HL-60 (cell line): ENCODE measurements at regions not wholly inside any gene's neighbourhood (a gene's known extent, or its start where the extent isn't known, plus 50 kb on each side); places are given as distances from the start of the nearest gene placed in this dataset.

Experiments
- SPI1 ChIP-seq: IDR thresholded peaks from 2 replicates; pipeline ENCODE4 v1.6.1; 2012; ENCODE audit warnings: low read depth, mild to moderate bottlenecking, borderline replicate concordance
- TF ChIP-seq, protein P1 (sequence below): IDR thresholded peaks from one replicate; pipeline ENCODE4 v1.5.1; 2011; ENCODE audit warnings: low read length, control low read depth, inconsistent platforms; ENCODE audit not compliant: insufficient read depth

DNA sequence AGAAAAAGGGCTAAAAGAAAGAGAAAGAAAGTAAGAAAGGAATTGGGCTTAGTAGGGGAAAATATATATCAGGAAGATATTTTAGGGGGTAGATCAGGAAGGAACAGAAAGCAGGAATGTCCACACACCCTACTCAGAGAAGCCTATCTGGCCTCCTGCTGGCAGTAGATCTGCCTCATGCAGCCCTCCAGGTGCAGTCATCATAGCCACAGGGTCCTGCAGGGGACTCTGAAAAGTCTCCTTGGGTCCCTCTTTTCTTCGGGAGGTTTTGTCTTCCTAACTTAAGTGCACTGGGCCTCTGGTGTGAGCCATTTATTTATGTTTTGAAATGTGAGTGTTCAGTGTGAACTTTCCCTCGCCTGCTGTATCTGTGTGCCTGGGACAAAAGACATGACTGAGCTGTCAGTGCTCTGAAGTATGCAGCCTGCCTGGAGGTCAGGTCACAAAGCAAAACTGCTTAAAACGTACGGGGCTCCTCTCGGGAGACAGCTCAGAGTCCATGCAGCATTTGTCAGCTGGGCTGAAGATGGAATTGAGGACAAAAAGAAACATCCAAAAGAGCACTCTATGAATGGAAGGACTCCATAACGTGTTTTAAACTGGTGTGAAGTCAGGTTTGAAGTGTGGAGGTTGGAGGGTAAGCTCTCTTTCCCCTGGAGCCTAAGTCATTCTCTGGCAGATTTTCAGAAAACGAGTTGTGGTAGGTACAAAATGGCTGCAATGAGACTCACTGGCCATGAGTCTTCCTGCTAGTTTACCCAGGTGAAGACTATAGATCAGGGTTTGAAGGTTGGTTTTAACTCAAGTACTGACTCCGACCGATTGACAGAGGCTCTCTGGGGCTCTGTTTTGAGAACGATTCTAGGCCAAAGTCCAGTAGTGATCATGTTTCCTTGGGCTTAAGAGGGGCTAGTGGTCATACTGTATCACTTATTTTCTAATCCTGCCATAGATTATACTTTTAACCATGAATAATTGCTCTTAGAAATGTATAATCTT, 151.8 kb upstream of the GDNF start:
- TF ChIP-seq, protein P1, sequence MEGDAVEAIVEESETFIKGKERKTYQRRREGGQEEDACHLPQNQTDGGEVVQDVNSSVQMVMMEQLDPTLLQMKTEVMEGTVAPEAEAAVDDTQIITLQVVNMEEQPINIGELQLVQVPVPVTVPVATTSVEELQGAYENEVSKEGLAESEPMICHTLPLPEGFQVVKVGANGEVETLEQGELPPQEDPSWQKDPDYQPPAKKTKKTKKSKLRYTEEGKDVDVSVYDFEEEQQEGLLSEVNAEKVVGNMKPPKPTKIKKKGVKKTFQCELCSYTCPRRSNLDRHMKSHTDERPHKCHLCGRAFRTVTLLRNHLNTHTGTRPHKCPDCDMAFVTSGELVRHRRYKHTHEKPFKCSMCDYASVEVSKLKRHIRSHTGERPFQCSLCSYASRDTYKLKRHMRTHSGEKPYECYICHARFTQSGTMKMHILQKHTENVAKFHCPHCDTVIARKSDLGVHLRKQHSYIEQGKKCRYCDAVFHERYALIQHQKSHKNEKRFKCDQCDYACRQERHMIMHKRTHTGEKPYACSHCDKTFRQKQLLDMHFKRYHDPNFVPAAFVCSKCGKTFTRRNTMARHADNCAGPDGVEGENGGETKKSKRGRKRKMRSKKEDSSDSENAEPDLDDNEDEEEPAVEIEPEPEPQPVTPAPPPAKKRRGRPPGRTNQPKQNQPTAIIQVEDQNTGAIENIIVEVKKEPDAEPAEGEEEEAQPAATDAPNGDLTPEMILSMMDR: no peak
- TF ChIP-seq SPI1: no peak
